GM21367 (cell line): ENCODE measurements at regions not wholly inside any gene's neighbourhood (a gene's known extent, or its start where the extent isn't known, plus 50 kb on each side); places are given as distances from the start of the nearest gene placed in this dataset.
"Not testable (repeated sequence)": the region's sequence is repeated elsewhere in the genome, so short reads cannot be mapped to it uniquely, and the experiment has no call there.

Experiments used
- ATAC-seq: cut with Tn5 transposase; IDR thresholded peaks from one replicate; pipeline ENCODE4 v1.9.1; 2021; ENCODE audit not compliant: unreplicated experiment

- ATAC-seq, result no peak
Measured at GRCh38 chr6:27178860-27179259, 68.6 kb upstream of the PRSS16 start.

DNA sequence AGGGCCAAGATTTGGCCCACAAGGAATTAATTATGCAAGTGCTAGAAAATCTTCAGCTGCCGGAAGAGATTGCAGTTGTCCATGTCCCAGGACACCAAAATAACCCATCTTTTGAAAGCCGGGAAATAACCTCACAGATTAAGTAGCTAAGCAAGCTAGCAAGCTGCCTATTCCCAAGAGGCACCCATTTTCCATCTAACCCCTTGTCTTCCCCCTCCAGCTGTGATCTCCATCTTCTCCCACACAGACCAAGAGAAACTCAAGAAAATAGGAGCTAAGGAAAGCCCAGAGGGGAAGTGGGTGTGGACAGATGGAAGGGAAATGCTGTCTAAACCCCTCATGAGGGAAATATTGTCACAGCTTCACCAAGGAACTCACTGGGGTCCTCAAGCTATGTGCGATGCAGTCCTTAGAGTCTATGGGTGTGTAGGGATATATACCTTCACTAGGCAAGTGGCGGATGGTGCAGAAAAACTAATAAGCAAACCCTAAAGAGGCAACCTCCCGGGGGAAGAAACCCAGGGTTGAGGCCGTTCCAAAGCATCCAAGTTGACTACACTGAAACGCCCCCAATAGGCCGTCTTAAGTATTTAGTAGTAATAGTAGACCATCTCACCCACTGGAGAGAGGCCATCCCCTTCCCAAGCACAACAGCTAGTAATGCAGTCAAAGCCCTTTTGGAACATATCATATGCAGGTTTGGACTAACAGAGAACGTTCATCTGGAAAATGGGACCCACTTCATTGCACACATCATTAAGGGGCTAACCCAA lies 64.3 kb upstream of the PRSS16 start:
- ATAC-seq, result no peak

GRCh38 chr6:27187231-27188060 lies 60.1 kb upstream of the PRSS16 start:
- ATAC-seq, result no peak

DNA sequence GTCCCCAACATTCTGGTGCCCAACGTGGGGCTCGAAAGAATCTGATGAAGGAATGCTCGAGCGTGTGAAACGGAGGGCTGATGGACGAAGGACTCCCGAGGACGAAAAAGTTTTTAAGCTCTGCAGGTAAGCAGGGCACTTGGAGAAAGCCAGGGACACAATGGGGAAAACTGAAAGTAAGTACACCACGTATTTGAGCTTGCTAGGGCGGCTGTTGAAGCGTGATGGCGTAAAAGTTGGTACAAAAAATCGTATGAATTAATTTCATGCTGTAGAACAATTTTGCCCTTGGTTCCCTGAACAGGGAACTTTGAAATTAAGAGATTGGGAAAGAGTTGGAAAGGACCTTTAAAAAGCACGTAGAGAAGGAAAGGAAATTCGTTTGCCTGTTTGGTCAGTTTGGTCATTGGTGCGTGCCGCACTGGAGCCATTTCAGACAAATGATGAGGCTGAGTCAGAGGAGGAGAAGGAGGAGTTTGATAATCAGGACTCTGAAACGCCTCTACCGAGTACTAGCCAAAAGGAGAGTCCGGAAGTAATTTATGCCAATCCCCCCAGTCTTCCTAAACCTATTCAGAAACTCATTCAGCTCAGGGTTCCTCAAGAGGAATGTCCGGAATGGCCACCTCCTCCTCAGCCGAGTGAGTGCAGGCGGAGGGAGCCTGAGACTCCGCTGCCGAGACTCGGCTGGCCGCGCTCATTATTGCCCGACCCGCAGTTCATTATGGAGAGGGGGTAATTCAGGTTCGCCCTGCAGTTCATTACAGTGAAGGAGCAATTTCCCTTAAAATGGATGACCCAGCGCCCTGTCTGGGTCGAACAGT lies 59.2 kb upstream of the PRSS16 start:
- ATAC-seq, result peak; percentile 84

GRCh38 chr6:27188885-27189418 lies 58.5 kb upstream of the PRSS16 start:
- peak; percentile 61 for ATAC-seq

DNA sequence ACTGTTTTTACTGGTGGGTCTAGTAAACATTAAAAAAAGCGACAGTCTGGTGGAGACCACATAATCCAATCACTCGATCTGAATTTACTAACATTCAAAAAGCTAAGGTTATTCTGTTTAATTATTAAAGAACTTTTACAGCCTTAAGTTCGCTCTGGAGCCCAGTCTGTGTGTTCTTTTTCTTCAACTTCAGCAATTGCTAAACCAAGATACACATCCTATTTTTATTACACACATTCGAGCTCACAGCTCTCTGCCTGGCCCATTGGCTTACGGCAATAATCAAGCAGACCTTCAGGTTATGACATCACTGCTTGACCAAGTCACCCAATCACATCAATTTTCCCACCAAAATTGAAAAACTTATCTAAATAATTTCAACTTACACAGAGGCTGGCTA lies 57.4 kb upstream of the PRSS16 start:
- no peak for ATAC-seq

DNA sequence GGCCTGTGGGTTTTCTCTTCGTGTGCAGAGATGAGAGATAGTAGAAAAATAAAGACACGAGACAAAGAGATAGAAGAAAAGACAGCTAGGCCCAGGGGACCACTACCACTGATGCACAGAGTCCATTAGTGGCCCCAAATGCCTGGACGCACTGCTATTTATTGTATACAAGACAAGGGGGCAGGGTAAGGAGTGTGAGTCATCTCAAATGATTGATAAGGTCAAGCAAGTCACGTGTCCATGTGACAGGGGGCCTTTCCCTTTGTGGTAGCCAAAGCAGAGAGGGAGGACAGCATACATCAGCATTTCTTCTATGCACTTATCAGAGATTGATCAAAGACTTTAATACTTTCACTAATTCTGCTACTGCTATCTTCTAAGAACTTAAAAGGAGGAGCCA lies 53.0 kb upstream of the PRSS16 start:
- ATAC-seq, result not testable (repeated sequence)

- ATAC-seq, result not testable (repeated sequence)
Measured at GRCh38 chr6:27195547-27195946, 52.0 kb upstream of the PRSS16 start.
